GM23338 (cell line): ENCODE measurements at regions not wholly inside any gene's neighbourhood (a gene's known extent, or its start where the extent isn't known, plus 50 kb on each side); places are given as distances from the start of the nearest gene placed in this dataset.
A peak's percentile ranks its signal among the peaks of the same experiment; 100 is the strongest.

Experiments used
- CREB1 ChIP-seq: fragments of 250-450 bp; sonication (Bioruptor Pico); IDR thresholded peaks from 2 replicates; pipeline ENCODE4 v1.5.0; 2020; ENCODE audit warnings: low read depth, mild to moderate bottlenecking, moderate library complexity
- EZH2 ChIP-seq: fragments of 200-600 bp; sonication (generic); IDR thresholded peaks from one replicate; pipeline ENCODE4 v1.8.0; 2017; ENCODE audit warnings: antibody characterized with exemption, mild to moderate bottlenecking, low read depth; ENCODE audit not compliant: unreplicated experiment
- EZH2phosphoT487 ChIP-seq: fragments of 200-600 bp; sonication (generic); IDR thresholded peaks from one replicate; pipeline ENCODE4 v1.8.1; 2018; ENCODE audit warnings: antibody characterized with exemption; ENCODE audit not compliant: unreplicated experiment
- JUNB ChIP-seq: IDR thresholded peaks from one replicate; pipeline ENCODE4 v1.6.1; 2016; ENCODE audit warnings: antibody characterized with exemption; ENCODE audit not compliant: unreplicated experiment
- POLR2AphosphoS5 ChIP-seq: IDR thresholded peaks from 2 replicates; pipeline ENCODE4 v1.6.1; 2016; ENCODE audit warnings: antibody characterized with exemption, low read depth
- STAT1 ChIP-seq: IDR thresholded peaks from one replicate; pipeline ENCODE4 v1.6.1; 2016; ENCODE audit warnings: antibody characterized with exemption; ENCODE audit not compliant: unreplicated experiment
- ZNF331 ChIP-seq: fragments of 250-450 bp; sonication (Bioruptor Pico); IDR thresholded peaks from 2 replicates; pipeline ENCODE4 v1.5.0; 2020; ENCODE audit warnings: low read depth, mild to moderate bottlenecking, moderate library complexity
- TF ChIP-seq, protein P1 (sequence below), 2 experiments: fragments of 200-600 bp in 1 of 2; sonication (generic) in 1 of 2; conservative IDR thresholded peaks; 2 replicates each; pipeline versions ENCODE4 v1.5.1 to v1.6.1; 2016 to 2017; ENCODE audit warnings: antibody characterized with exemption in 2 of 2, low read depth in 2 of 2, mild to moderate bottlenecking in 2 of 2, moderate library complexity in 1 of 2
- TF ChIP-seq, protein P2 (sequence below): IDR thresholded peaks from one replicate; pipeline ENCODE4 v1.6.1; 2018; ENCODE audit warnings: antibody characterized with exemption; ENCODE audit not compliant: unreplicated experiment
- TF ChIP-seq, protein P3 (sequence below): fragments of 250-450 bp; sonication (Bioruptor Pico); IDR thresholded peaks from 2 replicates; pipeline ENCODE4 v1.5.0; 2020; ENCODE audit warnings: mild to moderate bottlenecking, moderate library complexity
- TF ChIP-seq, protein P4 (sequence below): IDR thresholded peaks from 2 replicates; pipeline ENCODE4 v1.6.1; 2016; ENCODE audit warnings: antibody characterized with exemption

DNA sequence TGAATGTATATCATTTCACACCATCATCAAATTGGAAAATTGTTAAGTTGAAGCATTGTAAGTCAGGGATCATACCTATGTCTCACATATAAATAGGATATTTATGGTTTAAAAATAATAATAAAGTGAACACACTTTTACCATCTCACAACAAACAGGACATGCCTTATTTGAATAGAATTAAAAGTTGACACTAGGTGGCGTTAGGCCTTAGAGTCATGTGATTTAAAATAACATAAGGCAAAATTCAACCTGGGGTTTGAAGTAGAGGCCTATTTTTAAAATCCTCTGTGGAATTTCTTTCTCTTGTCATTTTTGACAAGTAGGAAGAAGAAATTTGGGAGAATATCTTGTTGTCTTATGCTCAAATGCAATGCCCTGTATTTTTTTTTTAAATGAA is 184.7 kb upstream of the PCDH15 start:
- TF ChIP-seq, protein P1, sequence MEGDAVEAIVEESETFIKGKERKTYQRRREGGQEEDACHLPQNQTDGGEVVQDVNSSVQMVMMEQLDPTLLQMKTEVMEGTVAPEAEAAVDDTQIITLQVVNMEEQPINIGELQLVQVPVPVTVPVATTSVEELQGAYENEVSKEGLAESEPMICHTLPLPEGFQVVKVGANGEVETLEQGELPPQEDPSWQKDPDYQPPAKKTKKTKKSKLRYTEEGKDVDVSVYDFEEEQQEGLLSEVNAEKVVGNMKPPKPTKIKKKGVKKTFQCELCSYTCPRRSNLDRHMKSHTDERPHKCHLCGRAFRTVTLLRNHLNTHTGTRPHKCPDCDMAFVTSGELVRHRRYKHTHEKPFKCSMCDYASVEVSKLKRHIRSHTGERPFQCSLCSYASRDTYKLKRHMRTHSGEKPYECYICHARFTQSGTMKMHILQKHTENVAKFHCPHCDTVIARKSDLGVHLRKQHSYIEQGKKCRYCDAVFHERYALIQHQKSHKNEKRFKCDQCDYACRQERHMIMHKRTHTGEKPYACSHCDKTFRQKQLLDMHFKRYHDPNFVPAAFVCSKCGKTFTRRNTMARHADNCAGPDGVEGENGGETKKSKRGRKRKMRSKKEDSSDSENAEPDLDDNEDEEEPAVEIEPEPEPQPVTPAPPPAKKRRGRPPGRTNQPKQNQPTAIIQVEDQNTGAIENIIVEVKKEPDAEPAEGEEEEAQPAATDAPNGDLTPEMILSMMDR (conservative IDR thresholded peaks at IDR 0.05; ENCODE audit: low read depth in 2 of 2), result peak; percentile 57 to 70
- TF ChIP-seq EZH2, result no peak
- TF ChIP-seq, protein P2, sequence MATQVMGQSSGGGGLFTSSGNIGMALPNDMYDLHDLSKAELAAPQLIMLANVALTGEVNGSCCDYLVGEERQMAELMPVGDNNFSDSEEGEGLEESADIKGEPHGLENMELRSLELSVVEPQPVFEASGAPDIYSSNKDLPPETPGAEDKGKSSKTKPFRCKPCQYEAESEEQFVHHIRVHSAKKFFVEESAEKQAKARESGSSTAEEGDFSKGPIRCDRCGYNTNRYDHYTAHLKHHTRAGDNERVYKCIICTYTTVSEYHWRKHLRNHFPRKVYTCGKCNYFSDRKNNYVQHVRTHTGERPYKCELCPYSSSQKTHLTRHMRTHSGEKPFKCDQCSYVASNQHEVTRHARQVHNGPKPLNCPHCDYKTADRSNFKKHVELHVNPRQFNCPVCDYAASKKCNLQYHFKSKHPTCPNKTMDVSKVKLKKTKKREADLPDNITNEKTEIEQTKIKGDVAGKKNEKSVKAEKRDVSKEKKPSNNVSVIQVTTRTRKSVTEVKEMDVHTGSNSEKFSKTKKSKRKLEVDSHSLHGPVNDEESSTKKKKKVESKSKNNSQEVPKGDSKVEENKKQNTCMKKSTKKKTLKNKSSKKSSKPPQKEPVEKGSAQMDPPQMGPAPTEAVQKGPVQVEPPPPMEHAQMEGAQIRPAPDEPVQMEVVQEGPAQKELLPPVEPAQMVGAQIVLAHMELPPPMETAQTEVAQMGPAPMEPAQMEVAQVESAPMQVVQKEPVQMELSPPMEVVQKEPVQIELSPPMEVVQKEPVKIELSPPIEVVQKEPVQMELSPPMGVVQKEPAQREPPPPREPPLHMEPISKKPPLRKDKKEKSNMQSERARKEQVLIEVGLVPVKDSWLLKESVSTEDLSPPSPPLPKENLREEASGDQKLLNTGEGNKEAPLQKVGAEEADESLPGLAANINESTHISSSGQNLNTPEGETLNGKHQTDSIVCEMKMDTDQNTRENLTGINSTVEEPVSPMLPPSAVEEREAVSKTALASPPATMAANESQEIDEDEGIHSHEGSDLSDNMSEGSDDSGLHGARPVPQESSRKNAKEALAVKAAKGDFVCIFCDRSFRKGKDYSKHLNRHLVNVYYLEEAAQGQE, result no peak
- no peak for TF ChIP-seq POLR2AphosphoS5
- TF ChIP-seq EZH2phosphoT487, result no peak
- TF ChIP-seq JUNB, result no peak
- TF ChIP-seq STAT1, result no peak
- TF ChIP-seq CREB1 (CRISPR knock-in tag), result no peak
- TF ChIP-seq, protein P3, sequence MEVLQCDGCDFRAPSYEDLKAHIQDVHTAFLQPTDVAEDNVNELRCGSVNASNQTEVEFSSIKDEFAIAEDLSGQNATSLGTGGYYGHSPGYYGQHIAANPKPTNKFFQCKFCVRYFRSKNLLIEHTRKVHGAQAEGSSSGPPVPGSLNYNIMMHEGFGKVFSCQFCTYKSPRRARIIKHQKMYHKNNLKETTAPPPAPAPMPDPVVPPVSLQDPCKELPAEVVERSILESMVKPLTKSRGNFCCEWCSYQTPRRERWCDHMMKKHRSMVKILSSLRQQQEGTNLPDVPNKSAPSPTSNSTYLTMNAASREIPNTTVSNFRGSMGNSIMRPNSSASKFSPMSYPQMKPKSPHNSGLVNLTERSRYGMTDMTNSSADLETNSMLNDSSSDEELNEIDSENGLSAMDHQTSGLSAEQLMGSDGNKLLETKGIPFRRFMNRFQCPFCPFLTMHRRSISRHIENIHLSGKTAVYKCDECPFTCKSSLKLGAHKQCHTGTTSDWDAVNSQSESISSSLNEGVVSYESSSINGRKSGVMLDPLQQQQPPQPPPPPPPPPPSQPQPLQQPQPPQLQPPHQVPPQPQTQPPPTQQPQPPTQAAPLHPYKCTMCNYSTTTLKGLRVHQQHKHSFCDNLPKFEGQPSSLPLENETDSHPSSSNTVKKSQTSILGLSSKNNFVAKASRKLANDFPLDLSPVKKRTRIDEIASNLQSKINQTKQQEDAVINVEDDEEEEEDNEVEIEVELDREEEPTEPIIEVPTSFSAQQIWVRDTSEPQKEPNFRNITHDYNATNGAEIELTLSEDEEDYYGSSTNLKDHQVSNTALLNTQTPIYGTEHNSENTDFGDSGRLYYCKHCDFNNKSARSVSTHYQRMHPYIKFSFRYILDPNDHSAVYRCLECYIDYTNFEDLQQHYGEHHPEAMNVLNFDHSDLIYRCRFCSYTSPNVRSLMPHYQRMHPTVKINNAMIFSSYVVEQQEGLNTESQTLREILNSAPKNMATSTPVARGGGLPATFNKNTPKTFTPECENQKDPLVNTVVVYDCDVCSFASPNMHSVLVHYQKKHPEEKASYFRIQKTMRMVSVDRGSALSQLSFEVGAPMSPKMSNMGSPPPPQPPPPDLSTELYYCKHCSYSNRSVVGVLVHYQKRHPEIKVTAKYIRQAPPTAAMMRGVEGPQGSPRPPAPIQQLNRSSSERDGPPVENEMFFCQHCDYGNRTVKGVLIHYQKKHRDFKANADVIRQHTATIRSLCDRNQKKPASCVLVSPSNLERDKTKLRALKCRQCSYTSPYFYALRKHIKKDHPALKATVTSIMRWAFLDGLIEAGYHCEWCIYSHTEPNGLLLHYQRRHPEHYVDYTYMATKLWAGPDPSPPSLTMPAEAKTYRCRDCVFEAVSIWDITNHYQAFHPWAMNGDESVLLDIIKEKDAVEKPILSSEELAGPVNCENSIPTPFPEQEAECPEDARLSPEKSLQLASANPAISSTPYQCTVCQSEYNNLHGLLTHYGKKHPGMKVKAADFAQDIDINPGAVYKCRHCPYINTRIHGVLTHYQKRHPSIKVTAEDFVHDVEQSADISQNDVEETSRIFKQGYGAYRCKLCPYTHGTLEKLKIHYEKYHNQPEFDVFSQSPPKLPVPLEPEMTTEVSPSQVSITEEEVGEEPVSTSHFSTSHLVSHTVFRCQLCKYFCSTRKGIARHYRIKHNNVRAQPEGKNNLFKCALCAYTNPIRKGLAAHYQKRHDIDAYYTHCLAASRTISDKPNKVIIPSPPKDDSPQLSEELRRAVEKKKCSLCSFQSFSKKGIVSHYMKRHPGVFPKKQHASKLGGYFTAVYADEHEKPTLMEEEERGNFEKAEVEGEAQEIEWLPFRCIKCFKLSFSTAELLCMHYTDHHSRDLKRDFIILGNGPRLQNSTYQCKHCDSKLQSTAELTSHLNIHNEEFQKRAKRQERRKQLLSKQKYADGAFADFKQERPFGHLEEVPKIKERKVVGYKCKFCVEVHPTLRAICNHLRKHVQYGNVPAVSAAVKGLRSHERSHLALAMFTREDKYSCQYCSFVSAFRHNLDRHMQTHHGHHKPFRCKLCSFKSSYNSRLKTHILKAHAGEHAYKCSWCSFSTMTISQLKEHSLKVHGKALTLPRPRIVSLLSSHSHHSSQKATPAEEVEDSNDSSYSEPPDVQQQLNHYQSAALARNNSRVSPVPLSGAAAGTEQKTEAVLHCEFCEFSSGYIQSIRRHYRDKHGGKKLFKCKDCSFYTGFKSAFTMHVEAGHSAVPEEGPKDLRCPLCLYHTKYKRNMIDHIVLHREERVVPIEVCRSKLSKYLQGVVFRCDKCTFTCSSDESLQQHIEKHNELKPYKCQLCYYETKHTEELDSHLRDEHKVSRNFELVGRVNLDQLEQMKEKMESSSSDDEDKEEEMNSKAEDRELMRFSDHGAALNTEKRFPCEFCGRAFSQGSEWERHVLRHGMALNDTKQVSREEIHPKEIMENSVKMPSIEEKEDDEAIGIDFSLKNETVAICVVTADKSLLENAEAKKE (CRISPR knock-in tag), result no peak
- TF ChIP-seq, protein P4, sequence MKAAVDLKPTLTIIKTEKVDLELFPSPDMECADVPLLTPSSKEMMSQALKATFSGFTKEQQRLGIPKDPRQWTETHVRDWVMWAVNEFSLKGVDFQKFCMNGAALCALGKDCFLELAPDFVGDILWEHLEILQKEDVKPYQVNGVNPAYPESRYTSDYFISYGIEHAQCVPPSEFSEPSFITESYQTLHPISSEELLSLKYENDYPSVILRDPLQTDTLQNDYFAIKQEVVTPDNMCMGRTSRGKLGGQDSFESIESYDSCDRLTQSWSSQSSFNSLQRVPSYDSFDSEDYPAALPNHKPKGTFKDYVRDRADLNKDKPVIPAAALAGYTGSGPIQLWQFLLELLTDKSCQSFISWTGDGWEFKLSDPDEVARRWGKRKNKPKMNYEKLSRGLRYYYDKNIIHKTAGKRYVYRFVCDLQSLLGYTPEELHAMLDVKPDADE, result no peak
- TF ChIP-seq ZNF331 (CRISPR knock-in tag), result no peak
